ENCODE measurements at regions not wholly inside any gene's neighbourhood (a gene's known extent, or its start where the extent isn't known, plus 50 kb on each side); places are given as distances from the start of the nearest gene placed in this dataset.

DNA sequence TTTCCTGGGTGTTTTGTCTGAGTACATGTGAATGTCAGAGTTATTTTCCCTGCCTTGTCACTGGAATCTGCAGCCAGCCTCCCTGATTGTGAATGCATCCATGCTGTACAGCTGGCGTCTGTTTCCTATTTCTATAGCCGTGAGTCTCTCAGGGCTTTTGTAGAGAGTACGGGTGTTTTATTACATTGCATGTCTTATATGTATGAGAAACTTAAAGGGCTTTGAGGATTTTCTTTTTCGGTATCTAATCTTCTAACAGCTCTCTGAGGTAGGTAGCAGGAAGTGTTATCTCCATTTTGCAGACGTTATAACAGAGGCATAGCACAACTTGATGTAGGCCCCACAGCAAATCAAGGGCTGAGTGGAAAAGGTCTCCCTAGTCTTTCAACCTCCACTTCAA, 272.9 kb downstream of the PRL start:
- TF ChIP-seq, protein P1, sequence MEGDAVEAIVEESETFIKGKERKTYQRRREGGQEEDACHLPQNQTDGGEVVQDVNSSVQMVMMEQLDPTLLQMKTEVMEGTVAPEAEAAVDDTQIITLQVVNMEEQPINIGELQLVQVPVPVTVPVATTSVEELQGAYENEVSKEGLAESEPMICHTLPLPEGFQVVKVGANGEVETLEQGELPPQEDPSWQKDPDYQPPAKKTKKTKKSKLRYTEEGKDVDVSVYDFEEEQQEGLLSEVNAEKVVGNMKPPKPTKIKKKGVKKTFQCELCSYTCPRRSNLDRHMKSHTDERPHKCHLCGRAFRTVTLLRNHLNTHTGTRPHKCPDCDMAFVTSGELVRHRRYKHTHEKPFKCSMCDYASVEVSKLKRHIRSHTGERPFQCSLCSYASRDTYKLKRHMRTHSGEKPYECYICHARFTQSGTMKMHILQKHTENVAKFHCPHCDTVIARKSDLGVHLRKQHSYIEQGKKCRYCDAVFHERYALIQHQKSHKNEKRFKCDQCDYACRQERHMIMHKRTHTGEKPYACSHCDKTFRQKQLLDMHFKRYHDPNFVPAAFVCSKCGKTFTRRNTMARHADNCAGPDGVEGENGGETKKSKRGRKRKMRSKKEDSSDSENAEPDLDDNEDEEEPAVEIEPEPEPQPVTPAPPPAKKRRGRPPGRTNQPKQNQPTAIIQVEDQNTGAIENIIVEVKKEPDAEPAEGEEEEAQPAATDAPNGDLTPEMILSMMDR (IDR thresholded peaks at IDR 0.05; ENCODE audit: low read depth, low read length, missing input control) = no peak
- no peak for TF ChIP-seq EGR1 (IDR thresholded peaks at IDR 0.05; ENCODE audit: low read depth in 2 of 2)
- TF ChIP-seq RAD21 (IDR thresholded peaks at IDR 0.05) = no peak
